Activated T-cell treated with anti-CD3 and anti-CD28 coated beads, Interleukin-2, amount 50 U/mL, for 24 hours (primary cell): ENCODE measurements at regions not wholly inside any gene's neighbourhood (a gene's known extent, or its start where the extent isn't known, plus 50 kb on each side); places are given as distances from the start of the nearest gene placed in this dataset.

ENCODE experiments used
- DNase-seq: peaks from one replicate; pipeline ENCODE4 v3.0.0-alpha.2; 2020
- H3K27ac Mint-ChIP-seq: 2 replicates; pipeline ENCODE4 v1.8.0; 2020; ENCODE audit warnings: mild to moderate bottlenecking, mixed read lengths
- H3K27me3 Mint-ChIP-seq: 2 replicates; pipeline ENCODE4 v1.8.0; 2020; ENCODE audit warnings: mixed read lengths
- H3K36me3 Mint-ChIP-seq: 2 replicates; pipeline ENCODE4 v1.8.0; 2020; ENCODE audit warnings: low read depth, mixed read lengths
- H3K4me1 Mint-ChIP-seq: 2 replicates; pipeline ENCODE4 v1.8.0; 2020; ENCODE audit warnings: low read depth, mixed read lengths
- H3K4me3 Mint-ChIP-seq: 2 replicates; pipeline ENCODE4 v1.8.0; 2020; ENCODE audit warnings: mild to moderate bottlenecking, moderate library complexity, mixed read lengths
- H3K9me3 Mint-ChIP-seq: 2 replicates; pipeline ENCODE4 v1.8.0; 2020; ENCODE audit warnings: mixed read lengths

DNA sequence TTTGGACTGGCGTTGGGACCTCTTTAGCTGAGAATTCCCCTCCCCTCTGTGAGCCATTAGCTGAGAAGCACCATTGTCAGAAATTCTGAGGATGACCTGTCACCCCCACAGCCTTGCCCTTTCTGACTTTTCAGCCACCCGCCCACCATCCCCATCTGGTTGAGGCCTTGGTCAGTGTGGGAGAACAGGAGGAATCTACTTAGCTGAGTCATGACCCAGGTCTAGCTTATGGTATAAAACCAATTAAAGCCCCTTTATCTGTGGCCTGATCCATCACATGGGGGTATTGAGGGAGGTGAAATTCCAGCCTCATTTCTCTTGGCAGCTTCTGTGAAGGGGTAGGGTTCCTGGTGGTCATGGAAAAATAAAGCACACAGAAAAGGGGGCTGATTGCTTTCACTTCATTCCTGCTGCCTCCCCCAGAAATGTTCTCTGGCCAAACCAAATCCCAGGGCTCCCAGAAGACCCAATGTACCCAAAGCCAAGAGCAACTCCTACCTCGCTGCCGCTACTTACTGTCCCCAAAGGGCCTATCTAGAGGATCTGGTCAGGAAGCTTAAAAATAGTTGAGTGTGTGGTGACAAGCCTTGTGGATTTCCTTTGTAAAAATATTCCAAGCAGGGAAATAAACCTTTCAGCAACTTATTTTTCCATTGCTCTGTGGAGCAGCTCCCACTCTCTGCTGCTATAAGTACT, 174.8 kb upstream of the TNC start:
- H3K36me3 Mint-ChIP-seq, result no peaks in the 10 kb centered on the region
- no peak overlapping the region for H3K27ac Mint-ChIP-seq
- no peak overlapping the region for H3K4me3 Mint-ChIP-seq
- DNase-seq, result no peak
- no peaks in the 10 kb centered on the region for H3K4me1 Mint-ChIP-seq
- H3K27me3 Mint-ChIP-seq, result peaks cover 15% of the 10 kb centered on the region
- H3K9me3 Mint-ChIP-seq, result no peaks in the 10 kb centered on the region

GRCh38 chr9:115295734-115296133, 177.8 kb upstream of the TNC start:
- Mint-ChIP-seq H3K9me3 (no peaks in the 10 kb centered on the region), H3K36me3 (no peaks in the 10 kb centered on the region), H3K4me3 (no peak overlapping the region), H3K27me3 (peaks cover 17% of the 10 kb centered on the region), H3K4me1 (no peaks in the 10 kb centered on the region), H3K27ac (no peak overlapping the region)
- DNase-seq, result no peak

- no peak for DNase-seq
- Mint-ChIP-seq H3K4me1 (no peaks in the 10 kb centered on the region), H3K4me3 (no peak overlapping the region), H3K9me3 (no peaks in the 10 kb centered on the region), H3K36me3 (no peaks in the 10 kb centered on the region), H3K27ac (no peak overlapping the region), H3K27me3 (peaks cover 17% of the 10 kb centered on the region)
Measured at GRCh38 chr9:115296831-115297565, 179.0 kb upstream of the TNC start.

- Mint-ChIP-seq H3K27ac (no peak overlapping the region), H3K4me3 (no peak overlapping the region), H3K4me1 (no peaks in the 10 kb centered on the region), H3K27me3 (peaks cover 12% of the 10 kb centered on the region), H3K9me3 (no peaks in the 10 kb centered on the region), H3K36me3 (no peaks in the 10 kb centered on the region)
- DNase-seq, result no peak
Measured at GRCh38 chr9:115300116-115300515, 182.2 kb upstream of the TNC start.

- no peaks in the 10 kb centered on the region for H3K4me1 Mint-ChIP-seq
- DNase-seq, result no peak
- H3K36me3 Mint-ChIP-seq, result no peaks in the 10 kb centered on the region
- H3K27ac Mint-ChIP-seq, result no peak overlapping the region
- no peak overlapping the region for H3K4me3 Mint-ChIP-seq
- H3K9me3 Mint-ChIP-seq, result no peaks in the 10 kb centered on the region
- peaks cover 8% of the 10 kb centered on the region for H3K27me3 Mint-ChIP-seq
Measured at GRCh38 chr9:115300874-115301273, 182.9 kb upstream of the TNC start.

DNA sequence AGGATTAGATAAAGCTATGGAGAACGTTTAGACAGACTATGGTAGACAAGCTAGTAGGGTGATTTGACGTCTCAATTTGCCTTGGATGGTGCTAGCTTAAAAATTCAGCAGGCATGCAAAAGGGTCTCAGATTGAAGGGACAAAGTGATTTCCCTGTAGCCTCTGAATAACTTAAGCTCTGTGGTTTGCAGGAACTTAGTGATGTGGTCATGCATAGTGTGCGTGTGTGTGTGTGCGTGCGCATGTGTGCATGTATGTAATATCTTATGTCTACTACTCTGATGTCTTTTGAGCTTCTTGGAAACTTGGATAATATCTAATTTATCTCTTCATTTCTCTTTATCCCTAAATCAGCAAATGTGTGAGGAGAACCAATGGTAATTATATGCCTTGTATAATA, 183.6 kb upstream of the TNC start:
- no peaks in the 10 kb centered on the region for H3K9me3 Mint-ChIP-seq

DNA sequence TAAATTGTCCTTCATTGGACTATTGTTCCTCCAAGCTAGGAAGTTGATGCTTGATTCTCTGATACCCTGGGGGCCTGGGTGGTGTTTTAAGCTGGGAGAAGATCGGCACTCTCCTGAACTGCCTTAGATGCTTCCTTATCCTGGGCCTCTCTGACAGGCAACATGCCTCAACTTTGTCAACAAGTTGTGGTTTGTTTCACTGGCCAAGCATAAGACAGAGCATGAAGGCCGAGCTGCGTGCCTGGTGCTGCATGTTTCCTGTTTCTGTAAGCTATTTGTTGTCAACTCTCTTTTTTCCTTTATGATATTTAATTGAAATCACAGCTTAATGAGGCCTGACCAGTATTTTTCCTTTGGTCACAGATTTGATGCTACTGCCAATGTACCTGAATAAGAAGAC, 187.6 kb upstream of the TNC start:
- Mint-ChIP-seq H3K4me3 (no peak overlapping the region), H3K27me3 (peaks cover 6% of the 10 kb centered on the region), H3K36me3 (no peaks in the 10 kb centered on the region), H3K9me3 (no peaks in the 10 kb centered on the region), H3K4me1 (no peaks in the 10 kb centered on the region), H3K27ac (no peak overlapping the region)
- DNase-seq, result no peak

More for the DNA sequence above, 183.6 kb upstream of the TNC start:
- Mint-ChIP-seq H3K27ac (no peak overlapping the region), H3K4me1 (no peaks in the 10 kb centered on the region), H3K27me3 (peaks cover 11% of the 10 kb centered on the region), H3K4me3 (no peak overlapping the region), H3K36me3 (no peaks in the 10 kb centered on the region)
- no peak for DNase-seq

GRCh38 chr9:115306865-115307264, 188.9 kb upstream of the TNC start:
- H3K4me1 Mint-ChIP-seq, result no peaks in the 10 kb centered on the region
- H3K9me3 Mint-ChIP-seq, result peaks cover 2% of the 10 kb centered on the region
- no peak for DNase-seq

DNA sequence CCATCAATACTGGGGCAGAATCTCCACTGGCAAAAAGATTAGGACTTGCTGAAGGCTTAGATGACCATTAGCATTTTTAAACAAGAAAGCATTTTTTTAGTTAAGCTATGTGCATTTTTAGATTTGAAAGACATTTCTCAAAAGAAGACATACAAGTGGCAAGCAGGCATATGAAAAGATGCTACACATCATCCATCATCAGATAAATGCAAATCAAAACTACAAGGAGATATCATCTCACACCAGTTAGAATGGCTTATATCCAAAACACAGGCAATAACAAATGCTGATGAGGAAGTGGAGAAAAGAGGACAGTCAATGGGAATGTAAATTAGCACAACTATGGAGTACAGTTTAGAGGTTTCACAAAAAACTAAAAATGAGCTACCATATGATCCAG, 195.6 kb upstream of the TNC start:
- no peak overlapping the region for H3K27ac Mint-ChIP-seq

More at GRCh38 chr9:115306865-115307264, 188.9 kb upstream of the TNC start:
- H3K27ac Mint-ChIP-seq, result no peak overlapping the region
- peaks cover 10% of the 10 kb centered on the region for H3K27me3 Mint-ChIP-seq
- H3K36me3 Mint-ChIP-seq, result no peaks in the 10 kb centered on the region
- no peak overlapping the region for H3K4me3 Mint-ChIP-seq

GRCh38 chr9:115326461-115326860, 208.5 kb upstream of the TNC start:
- DNase-seq, result no peak
- H3K27me3 Mint-ChIP-seq, result no peaks in the 10 kb centered on the region
- H3K4me3 Mint-ChIP-seq, result no peak overlapping the region
- H3K4me1 Mint-ChIP-seq, result no peaks in the 10 kb centered on the region
- H3K27ac Mint-ChIP-seq, result no peak overlapping the region
- H3K9me3 Mint-ChIP-seq, result no peaks in the 10 kb centered on the region
- no peaks in the 10 kb centered on the region for H3K36me3 Mint-ChIP-seq

More for the DNA sequence above, 195.6 kb upstream of the TNC start:
- H3K27me3 Mint-ChIP-seq, result peaks cover 26% of the 10 kb centered on the region
- peaks cover 11% of the 10 kb centered on the region for H3K9me3 Mint-ChIP-seq
- no peak overlapping the region for H3K4me3 Mint-ChIP-seq
- no peaks in the 10 kb centered on the region for H3K4me1 Mint-ChIP-seq
- no peaks in the 10 kb centered on the region for H3K36me3 Mint-ChIP-seq
- no peak for DNase-seq

DNA sequence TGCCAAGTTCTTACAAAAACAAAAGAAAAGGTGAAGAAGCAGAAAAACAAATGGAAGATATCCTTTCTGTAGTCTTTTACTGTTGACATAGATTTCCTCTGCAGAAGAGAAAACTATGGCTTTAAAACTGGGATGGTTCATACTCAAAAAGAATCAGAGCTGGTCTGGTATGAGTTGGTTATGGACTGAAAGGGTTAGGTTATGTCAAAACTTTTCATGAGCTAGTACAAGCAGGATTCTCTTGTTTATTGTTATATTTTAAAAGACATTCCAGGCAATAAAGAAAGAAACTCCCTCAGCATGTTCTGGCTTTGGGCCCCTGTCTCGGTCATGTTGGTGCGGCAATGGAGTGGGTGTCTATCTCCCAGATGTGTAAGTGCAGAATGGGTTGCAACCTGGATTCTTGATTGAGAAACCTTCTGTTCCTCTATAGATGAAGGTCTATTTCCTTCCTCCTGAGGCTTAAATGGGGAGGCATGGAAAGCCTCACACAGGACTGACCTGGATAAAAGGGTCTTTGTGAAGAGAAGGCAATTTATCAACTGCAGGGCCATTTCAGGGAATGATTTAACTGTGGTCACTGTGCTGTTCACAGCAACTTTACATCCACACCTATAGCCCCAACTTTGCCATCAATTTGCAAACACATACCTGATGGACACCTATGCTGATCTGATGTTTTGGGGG, 209.6 kb upstream of the TNC start:
- Mint-ChIP-seq H3K9me3 (no peaks in the 10 kb centered on the region), H3K36me3 (no peaks in the 10 kb centered on the region), H3K4me3 (no peak overlapping the region), H3K27me3 (no peaks in the 10 kb centered on the region), H3K27ac (no peak overlapping the region), H3K4me1 (no peaks in the 10 kb centered on the region)
- no peak for DNase-seq

DNA sequence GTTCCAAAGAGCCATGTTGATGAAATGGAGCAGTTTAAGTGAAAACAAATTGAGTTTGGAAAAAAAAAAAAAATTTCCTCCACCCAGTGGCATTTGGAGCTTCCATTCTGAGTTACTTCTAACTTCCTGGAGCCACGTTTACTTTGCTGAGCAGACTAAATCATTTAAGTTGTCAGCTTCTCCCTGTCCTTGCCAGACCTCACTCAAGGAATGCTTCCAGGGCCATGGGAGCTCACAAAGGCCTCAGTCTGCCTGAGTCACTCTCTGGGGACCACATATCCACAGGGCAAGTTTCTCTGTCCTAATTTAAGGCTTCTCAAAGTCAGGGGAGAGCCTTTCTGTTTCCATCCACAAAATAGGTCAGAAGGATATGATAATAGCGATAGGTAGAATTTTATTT, 210.3 kb upstream of the TNC start:
- H3K27me3 Mint-ChIP-seq, result no peaks in the 10 kb centered on the region

DNA sequence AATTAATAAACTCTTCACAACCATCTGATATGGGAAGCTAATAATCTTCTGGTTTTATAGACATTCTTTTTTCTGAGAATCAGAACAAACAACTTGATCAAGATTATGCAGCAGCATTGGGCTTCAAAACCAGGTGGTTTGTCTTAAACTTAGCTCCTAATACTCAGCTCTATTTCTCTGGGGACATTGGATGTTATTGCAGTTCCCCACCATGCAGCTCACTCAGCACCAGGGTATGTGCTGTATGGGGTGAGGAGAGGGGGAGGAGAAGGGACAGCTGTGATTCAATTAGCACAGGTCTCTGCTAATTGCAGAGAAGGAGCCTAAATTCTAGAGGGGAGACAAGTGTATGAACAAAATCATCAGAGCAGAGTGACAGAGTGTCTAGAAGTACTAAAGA, 210.7 kb upstream of the TNC start:
- no peak overlapping the region for H3K27ac Mint-ChIP-seq
- DNase-seq, result no peak
- H3K27me3 Mint-ChIP-seq, result no peaks in the 10 kb centered on the region
- H3K9me3 Mint-ChIP-seq, result no peaks in the 10 kb centered on the region
- H3K36me3 Mint-ChIP-seq, result no peaks in the 10 kb centered on the region
- H3K4me1 Mint-ChIP-seq, result no peaks in the 10 kb centered on the region
- no peak overlapping the region for H3K4me3 Mint-ChIP-seq

More for the DNA sequence above, 210.3 kb upstream of the TNC start:
- no peak overlapping the region for H3K27ac Mint-ChIP-seq
- no peak for DNase-seq
- no peaks in the 10 kb centered on the region for H3K36me3 Mint-ChIP-seq
- no peak overlapping the region for H3K4me3 Mint-ChIP-seq
- H3K4me1 Mint-ChIP-seq, result no peaks in the 10 kb centered on the region
- no peaks in the 10 kb centered on the region for H3K9me3 Mint-ChIP-seq

DNA sequence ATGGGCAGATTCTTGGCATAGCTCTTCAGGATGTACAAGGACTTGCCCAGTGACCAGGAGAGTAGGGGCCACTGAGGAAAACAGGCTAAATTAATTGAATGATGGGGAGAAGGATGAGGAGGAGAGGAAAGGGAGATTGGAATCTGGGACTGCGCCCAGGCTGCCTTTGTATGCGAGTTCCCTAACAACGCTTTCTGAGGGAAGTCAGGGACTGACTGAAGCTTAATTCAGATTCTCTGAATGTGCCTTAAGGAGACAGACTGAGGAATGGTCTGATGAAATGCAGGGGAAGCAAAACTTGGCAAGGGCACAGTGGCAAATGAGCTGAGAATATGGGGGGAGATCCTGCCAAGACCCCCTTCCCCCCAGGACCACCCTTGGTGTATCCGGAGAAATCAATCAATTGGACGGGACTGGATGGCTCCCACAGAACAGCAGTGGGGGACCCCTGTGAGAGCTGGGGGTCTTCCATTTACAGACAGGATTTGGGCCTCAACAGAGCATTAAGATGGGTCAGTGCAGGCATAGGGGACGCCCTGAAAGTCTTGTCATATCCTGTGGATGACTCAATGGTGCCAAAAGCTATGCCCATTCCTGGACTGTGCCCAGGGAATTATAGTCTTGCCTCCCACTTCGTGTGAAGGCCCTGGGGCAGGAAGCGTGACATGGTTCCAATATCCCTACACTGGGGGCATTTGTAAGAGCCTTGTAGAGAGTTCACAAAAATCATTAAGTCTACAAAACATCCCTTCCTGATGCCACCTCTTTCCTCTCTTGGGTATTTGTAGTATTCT, 215.5 kb upstream of the TNC start:
- DNase-seq, result no peak
- Mint-ChIP-seq H3K27ac (no peak overlapping the region), H3K4me3 (no peak overlapping the region), H3K4me1 (no peaks in the 10 kb centered on the region), H3K36me3 (no peaks in the 10 kb centered on the region), H3K27me3 (peaks cover 2% of the 10 kb centered on the region), H3K9me3 (no peaks in the 10 kb centered on the region)
